NCI-H524 (cell line): ENCODE measurements at regions not wholly inside any gene's neighbourhood (a gene's known extent, or its start where the extent isn't known, plus 50 kb on each side); places are given as distances from the start of the nearest gene placed in this dataset.

ENCODE experiments used
- DNase-seq, 2 experiments: peaks; one replicate each; lab custom pipeline; 2025; lab: John Stamatoyannopoulos, UW

- no peak for DNase-seq
These were observed 263.1 kb downstream of the ZNF536 start for GRCh38 chr19:30634996-30635975.

GRCh38 chr19:30634131-30634830 is 262.1 kb downstream of the ZNF536 start:
- no peak for DNase-seq

- no peak for DNase-seq
These were observed 258.8 kb downstream of the ZNF536 start for GRCh38 chr19:30631033-30631370.

GRCh38 chr19:30630289-30631032 is 258.3 kb downstream of the ZNF536 start:
- no peak for DNase-seq

- no peak for DNase-seq
These were observed 256.9 kb downstream of the ZNF536 start for GRCh38 chr19:30629086-30629485.

GRCh38 chr19:30626626-30626966 is 254.4 kb downstream of the ZNF536 start:
- DNase-seq, result no peak

- DNase-seq, result no peak
These were observed 253.9 kb downstream of the ZNF536 start for GRCh38 chr19:30625947-30626625.

GRCh38 chr19:30622276-30622675 is 250.1 kb downstream of the ZNF536 start:
- no peak for DNase-seq

GRCh38 chr19:30621326-30621920 is 249.2 kb downstream of the ZNF536 start:
- no peak for DNase-seq

GRCh38 chr19:30620354-30620753 is 248.2 kb downstream of the ZNF536 start:
- DNase-seq, result no peak

GRCh38 chr19:30609656-30610270 is 237.6 kb downstream of the ZNF536 start:
- DNase-seq, result no peak

GRCh38 chr19:30608471-30608870 is 236.3 kb downstream of the ZNF536 start:
- no peak for DNase-seq
